NCI-H774 (cell line): ENCODE measurements at regions not wholly inside any gene's neighbourhood (a gene's known extent, or its start where the extent isn't known, plus 50 kb on each side); places are given as distances from the start of the nearest gene placed in this dataset.
A peak's percentile ranks its signal among the peaks of the same experiment; 100 is the strongest.

Experiments
- DNase-seq: peaks from one replicate; lab custom pipeline; 2025; lab: John Stamatoyannopoulos, UW

GRCh38 chr1:238112952-238113621 is 222.4 kb upstream of the ZP4 start:
- no peak for DNase-seq

- DNase-seq: no peak
These were observed 220.8 kb upstream of the ZP4 start for GRCh38 chr1:238111516-238111915.

GRCh38 chr1:238111081-238111480 is 220.4 kb upstream of the ZP4 start:
- DNase-seq: no peak

- DNase-seq: no peak
These were observed 217.7 kb upstream of the ZP4 start for GRCh38 chr1:238108417-238108816.

GRCh38 chr1:238107322-238107721 is 216.6 kb upstream of the ZP4 start:
- DNase-seq: no peak

- no peak for DNase-seq
These were observed 214.0 kb upstream of the ZP4 start for GRCh38 chr1:238104752-238105151.

- no peak for DNase-seq
These were observed 211.2 kb upstream of the ZP4 start for GRCh38 chr1:238101923-238102322.

GRCh38 chr1:238099871-238100270 is 209.1 kb upstream of the ZP4 start:
- DNase-seq: no peak

- DNase-seq: no peak
These were observed 198.9 kb upstream of the ZP4 start for GRCh38 chr1:238089615-238090014.

- peak; percentile 45 for DNase-seq
These were observed 198.0 kb upstream of the ZP4 start for GRCh38 chr1:238088560-238089290.

GRCh38 chr1:238073991-238074390 is 183.3 kb upstream of the ZP4 start:
- DNase-seq: no peak

- no peak for DNase-seq
These were observed 180.3 kb upstream of the ZP4 start for GRCh38 chr1:238071061-238071460.

- no peak for DNase-seq
These were observed 172.7 kb upstream of the ZP4 start for GRCh38 chr1:238063454-238063853.

- DNase-seq: no peak
These were observed 171.4 kb upstream of the ZP4 start for GRCh38 chr1:238061967-238062613.

- DNase-seq: no peak
These were observed 169.3 kb upstream of the ZP4 start for GRCh38 chr1:238060061-238060460.

- no peak for DNase-seq
These were observed 162.0 kb upstream of the ZP4 start for GRCh38 chr1:238052496-238053266.

GRCh38 chr1:238029126-238029525 is 138.4 kb upstream of the ZP4 start:
- DNase-seq: no peak

GRCh38 chr1:238027366-238027765 is 136.6 kb upstream of the ZP4 start:
- DNase-seq: no peak

GRCh38 chr1:238023137-238023536 is 132.4 kb upstream of the ZP4 start:
- no peak for DNase-seq

- no peak for DNase-seq
These were observed 127.5 kb upstream of the ZP4 start for GRCh38 chr1:238018214-238018613.

- no peak for DNase-seq
These were observed 116.1 kb upstream of the ZP4 start for GRCh38 chr1:238006779-238007178.

- DNase-seq: no peak
These were observed 114.4 kb upstream of the ZP4 start for GRCh38 chr1:238005116-238005515.

- no peak for DNase-seq
These were observed 111.1 kb upstream of the ZP4 start for GRCh38 chr1:238001818-238002217.
